ENCODE measurements at regions not wholly inside any gene's neighbourhood (a gene's known extent, or its start where the extent isn't known, plus 50 kb on each side); places are given as distances from the start of the nearest gene placed in this dataset.

DNA sequence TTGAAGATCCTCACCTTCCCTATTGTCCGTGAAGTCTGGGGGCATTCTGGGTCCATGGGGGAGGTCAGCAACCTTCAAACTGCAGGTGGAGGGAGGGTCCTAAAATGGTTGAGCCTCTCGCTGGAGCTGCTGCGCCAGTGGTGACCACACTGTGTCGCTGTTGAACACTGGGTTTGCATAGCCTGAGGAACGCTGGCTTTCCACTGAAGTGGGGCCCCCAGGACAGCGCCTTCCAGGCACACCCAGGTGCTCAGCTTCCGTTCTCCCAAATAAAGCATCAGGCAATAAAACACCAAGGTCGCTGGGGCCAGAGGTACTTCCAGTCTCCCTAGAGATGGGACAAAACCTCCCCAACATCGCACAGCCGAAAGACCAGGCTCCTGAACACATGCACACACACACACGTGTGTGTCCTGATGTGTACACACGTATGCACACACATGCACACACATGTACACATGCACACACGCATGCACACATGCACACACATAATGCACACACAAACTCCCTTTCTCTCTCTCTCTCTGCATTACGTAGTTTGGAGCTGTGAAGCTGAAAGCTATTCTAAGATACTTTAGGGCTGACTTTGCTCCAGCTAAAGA lies 120.6 kb downstream of the IRF8 start:
- no peaks in the 10 kb centered on the region for H3K9me3 ChIP-seq (ENCODE audit: severe bottlenecking)
- H3K4me3 ChIP-seq (ENCODE audit: low read depth, low read length): no peak overlapping the region
- TF ChIP-seq, protein P1, sequence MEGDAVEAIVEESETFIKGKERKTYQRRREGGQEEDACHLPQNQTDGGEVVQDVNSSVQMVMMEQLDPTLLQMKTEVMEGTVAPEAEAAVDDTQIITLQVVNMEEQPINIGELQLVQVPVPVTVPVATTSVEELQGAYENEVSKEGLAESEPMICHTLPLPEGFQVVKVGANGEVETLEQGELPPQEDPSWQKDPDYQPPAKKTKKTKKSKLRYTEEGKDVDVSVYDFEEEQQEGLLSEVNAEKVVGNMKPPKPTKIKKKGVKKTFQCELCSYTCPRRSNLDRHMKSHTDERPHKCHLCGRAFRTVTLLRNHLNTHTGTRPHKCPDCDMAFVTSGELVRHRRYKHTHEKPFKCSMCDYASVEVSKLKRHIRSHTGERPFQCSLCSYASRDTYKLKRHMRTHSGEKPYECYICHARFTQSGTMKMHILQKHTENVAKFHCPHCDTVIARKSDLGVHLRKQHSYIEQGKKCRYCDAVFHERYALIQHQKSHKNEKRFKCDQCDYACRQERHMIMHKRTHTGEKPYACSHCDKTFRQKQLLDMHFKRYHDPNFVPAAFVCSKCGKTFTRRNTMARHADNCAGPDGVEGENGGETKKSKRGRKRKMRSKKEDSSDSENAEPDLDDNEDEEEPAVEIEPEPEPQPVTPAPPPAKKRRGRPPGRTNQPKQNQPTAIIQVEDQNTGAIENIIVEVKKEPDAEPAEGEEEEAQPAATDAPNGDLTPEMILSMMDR (IDR thresholded peaks at IDR 0.05; ENCODE audit: low read depth, low read length): peak; percentile 74
- no peak overlapping the region for H3K27ac ChIP-seq
- peak; percentile 15 for DNase-seq
- no peaks in the 10 kb centered on the region for H3K27me3 ChIP-seq (ENCODE audit: insufficient read depth, low read depth, severe bottlenecking)
- H3K36me3 ChIP-seq: no peaks in the 10 kb centered on the region

DNA sequence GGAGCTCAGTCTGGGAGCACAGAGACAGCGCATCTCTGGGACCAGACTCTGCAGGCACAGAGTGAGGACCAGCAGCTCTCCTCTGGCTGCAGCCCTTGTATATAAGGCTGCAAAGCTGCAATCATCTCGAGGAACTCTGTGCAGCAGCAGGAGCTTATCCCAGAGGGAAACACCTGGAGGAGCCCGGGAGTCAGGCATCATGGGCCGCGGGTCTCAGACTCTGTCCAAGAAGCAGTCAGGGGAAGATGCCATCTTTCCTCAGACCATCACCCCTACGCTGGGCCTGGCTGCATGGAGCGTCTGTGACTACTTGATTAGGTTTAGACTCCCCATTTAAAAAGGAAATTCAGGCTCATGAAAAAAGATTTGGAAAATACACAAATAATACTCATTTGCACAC lies 122.0 kb downstream of the IRF8 start:
- no peaks in the 10 kb centered on the region for H3K27me3 ChIP-seq (ENCODE audit: insufficient read depth, low read depth, severe bottlenecking)
- no peak overlapping the region for H3K27ac ChIP-seq
- H3K36me3 ChIP-seq: no peaks in the 10 kb centered on the region
- H3K4me3 ChIP-seq (ENCODE audit: low read depth, low read length): no peak overlapping the region
- TF ChIP-seq, protein P1 (IDR thresholded peaks at IDR 0.05; ENCODE audit: low read depth, low read length): peak; percentile 52
- no peaks in the 10 kb centered on the region for H3K9me3 ChIP-seq (ENCODE audit: severe bottlenecking)
- peak; percentile 31 for DNase-seq

DNA sequence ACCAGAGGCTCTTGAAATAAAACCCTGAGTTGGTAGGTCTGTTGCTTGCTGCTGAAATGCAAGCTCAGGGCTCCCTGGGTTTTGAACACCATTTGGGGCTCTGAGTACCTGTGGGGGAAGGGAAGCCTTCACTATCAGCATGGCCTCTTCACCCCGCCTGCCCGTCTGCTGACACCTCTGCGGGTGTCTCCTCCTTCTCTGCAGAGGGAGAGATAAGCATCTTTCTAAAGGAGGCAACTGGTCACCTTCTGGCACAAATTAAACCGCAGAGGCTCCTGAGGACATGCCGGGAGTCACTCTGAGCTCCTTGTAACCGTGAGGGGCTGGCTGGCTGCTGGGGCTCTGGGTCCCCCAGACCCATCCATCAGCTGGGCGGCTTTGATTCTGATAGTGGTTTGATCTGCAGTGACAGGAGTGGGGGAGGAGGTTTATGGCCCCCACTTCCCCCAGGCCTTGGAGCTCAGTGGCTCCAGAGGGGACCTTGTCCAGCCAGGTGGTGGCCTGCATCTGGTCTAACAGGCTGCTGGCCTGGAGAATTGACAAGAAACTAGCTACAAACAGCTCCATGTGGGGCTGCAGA lies 123.5 kb downstream of the IRF8 start:
- no peaks in the 10 kb centered on the region for H3K36me3 ChIP-seq
- H3K27ac ChIP-seq: peak overlapping the region; percentile 83
- peak; percentile 59 for DNase-seq
- H3K27me3 ChIP-seq (ENCODE audit: insufficient read depth, low read depth, severe bottlenecking): no peaks in the 10 kb centered on the region
- TF ChIP-seq, protein P1 (IDR thresholded peaks at IDR 0.05; ENCODE audit: low read depth, low read length): no peak
- no peaks in the 10 kb centered on the region for H3K9me3 ChIP-seq (ENCODE audit: severe bottlenecking)
- no peak overlapping the region for H3K4me3 ChIP-seq (ENCODE audit: low read depth, low read length)

DNA sequence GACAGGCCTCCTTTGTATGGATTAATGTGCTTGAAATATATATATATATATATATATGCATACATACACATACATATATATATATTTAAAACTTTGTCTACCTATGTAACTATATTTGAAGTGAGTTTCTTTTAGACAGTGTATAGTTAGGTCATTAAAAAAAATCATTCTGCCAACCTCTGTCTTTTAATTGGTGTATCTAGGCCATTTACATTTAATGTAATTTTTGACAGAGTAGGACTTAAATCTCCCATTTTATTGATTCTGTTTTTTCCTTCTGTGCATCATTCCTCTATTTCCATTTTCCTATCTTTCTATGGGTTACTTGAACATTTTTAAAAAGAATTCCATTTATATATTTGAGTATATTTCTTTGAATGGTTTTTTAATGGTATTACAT lies 125.2 kb downstream of the IRF8 start:
- Histone ChIP-seq H3K27ac (no peak overlapping the region), H3K27me3 (ENCODE audit: insufficient read depth, low read depth, severe bottlenecking) (no peaks in the 10 kb centered on the region), H3K4me3 (ENCODE audit: low read depth, low read length) (no peak overlapping the region), H3K36me3 (no peaks in the 10 kb centered on the region), H3K9me3 (ENCODE audit: severe bottlenecking) (no peaks in the 10 kb centered on the region)
- TF ChIP-seq, protein P1 (IDR thresholded peaks at IDR 0.05; ENCODE audit: low read depth, low read length): no peak
- DNase-seq: no peak

DNA sequence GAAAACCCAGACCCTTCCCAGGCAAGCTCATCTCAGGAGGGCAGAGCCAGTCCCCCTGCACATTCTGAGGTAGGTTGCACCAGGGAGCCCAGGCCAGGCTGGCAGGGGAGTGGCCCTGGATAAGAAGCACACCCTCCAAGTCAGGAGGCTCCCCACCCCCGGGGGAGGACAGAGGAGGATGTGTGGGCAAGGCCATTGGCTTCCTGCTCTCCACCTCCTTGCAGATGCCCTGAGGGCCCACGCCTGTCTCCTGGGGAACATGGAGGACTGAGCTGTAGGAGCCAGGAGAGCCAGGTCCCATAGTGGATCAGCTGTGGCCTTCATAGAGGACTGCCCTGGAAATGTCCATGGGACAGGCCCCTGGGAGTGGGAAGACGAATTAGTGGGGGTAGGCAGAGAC lies 126.7 kb downstream of the IRF8 start:
- Histone ChIP-seq H3K4me3 (ENCODE audit: low read depth, low read length) (no peak overlapping the region), H3K9me3 (ENCODE audit: severe bottlenecking) (no peaks in the 10 kb centered on the region), H3K27me3 (ENCODE audit: insufficient read depth, low read depth, severe bottlenecking) (no peaks in the 10 kb centered on the region), H3K36me3 (no peaks in the 10 kb centered on the region), H3K27ac (no peak overlapping the region)
- TF ChIP-seq, protein P1 (IDR thresholded peaks at IDR 0.05; ENCODE audit: low read depth, low read length): no peak
- no peak for DNase-seq
